ENCODE measurements at regions not wholly inside any gene's neighbourhood (a gene's known extent, or its start where the extent isn't known, plus 50 kb on each side); places are given as distances from the start of the nearest gene placed in this dataset.

DNA sequence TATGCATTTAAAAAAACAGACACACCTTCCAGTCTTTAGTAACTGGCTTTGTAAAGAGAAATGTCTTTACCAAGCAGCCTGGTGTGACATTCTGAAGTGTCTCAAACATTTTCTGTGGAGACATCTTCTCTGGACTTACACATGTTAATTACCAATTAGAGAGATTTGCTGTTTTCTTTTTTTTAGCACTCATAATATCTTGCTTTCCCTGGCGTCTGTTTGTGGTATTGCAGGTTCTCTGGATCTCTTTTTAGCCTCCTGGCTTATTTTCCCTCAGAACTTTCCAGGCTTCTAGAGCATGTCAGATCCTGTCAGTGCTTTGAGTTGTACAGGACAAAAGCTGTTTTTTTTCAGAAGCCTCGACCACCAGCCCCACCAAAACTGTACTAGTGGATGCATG, 92.5 kb downstream of the MSX2 start:
- Mint-ChIP-seq H3K36me3 (ENCODE audit: low read depth) (peaks cover 7% of the 10 kb centered on the region), H3K4me3 (ENCODE audit: unreplicated experiment) (no peak overlapping the region), H3K27me3 (ENCODE audit: low read depth) (no peaks in the 10 kb centered on the region), H3K27ac (ENCODE audit: unreplicated experiment) (no peak overlapping the region), H3K9me3 (ENCODE audit: low read depth) (peaks cover 14% of the 10 kb centered on the region), H3K4me1 (ENCODE audit: low read depth) (peaks cover 12% of the 10 kb centered on the region)
- TF ChIP-seq, protein P1, sequence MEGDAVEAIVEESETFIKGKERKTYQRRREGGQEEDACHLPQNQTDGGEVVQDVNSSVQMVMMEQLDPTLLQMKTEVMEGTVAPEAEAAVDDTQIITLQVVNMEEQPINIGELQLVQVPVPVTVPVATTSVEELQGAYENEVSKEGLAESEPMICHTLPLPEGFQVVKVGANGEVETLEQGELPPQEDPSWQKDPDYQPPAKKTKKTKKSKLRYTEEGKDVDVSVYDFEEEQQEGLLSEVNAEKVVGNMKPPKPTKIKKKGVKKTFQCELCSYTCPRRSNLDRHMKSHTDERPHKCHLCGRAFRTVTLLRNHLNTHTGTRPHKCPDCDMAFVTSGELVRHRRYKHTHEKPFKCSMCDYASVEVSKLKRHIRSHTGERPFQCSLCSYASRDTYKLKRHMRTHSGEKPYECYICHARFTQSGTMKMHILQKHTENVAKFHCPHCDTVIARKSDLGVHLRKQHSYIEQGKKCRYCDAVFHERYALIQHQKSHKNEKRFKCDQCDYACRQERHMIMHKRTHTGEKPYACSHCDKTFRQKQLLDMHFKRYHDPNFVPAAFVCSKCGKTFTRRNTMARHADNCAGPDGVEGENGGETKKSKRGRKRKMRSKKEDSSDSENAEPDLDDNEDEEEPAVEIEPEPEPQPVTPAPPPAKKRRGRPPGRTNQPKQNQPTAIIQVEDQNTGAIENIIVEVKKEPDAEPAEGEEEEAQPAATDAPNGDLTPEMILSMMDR (IDR thresholded peaks at IDR 0.05) = peak; percentile 61
- DNase-seq (ENCODE audit: low spot score) = no peak

DNA sequence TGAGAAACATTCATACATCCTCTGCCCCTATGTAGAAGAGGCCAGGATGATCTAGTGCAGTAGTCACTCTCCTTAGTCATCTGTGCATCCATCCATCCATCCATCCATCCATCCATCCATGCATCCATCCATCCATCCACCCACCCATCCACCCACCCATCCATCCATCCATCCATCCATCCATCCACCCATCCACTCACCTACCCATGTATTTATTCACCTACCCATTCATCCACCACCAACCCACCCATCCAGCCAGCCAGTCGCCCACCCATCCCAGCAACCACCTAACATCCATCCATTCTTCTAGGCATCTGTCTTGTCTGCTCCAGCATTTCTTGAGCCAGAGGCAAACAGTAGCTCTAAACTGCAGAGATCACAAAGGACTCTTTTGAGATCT, 87.1 kb downstream of the MSX2 start:
- no peaks in the 10 kb centered on the region for H3K27me3 Mint-ChIP-seq (ENCODE audit: low read depth)
- DNase-seq (ENCODE audit: low spot score) = no peak
- no peak overlapping the region for H3K4me3 Mint-ChIP-seq (ENCODE audit: unreplicated experiment)
- H3K36me3 Mint-ChIP-seq (ENCODE audit: low read depth) = peaks cover 7% of the 10 kb centered on the region
- no peak overlapping the region for H3K27ac Mint-ChIP-seq (ENCODE audit: unreplicated experiment)
- H3K9me3 Mint-ChIP-seq (ENCODE audit: low read depth) = peaks cover 8% of the 10 kb centered on the region
- peaks cover 4% of the 10 kb centered on the region for H3K4me1 Mint-ChIP-seq (ENCODE audit: low read depth)
- TF ChIP-seq, protein P1 (IDR thresholded peaks at IDR 0.05) = no peak

DNA sequence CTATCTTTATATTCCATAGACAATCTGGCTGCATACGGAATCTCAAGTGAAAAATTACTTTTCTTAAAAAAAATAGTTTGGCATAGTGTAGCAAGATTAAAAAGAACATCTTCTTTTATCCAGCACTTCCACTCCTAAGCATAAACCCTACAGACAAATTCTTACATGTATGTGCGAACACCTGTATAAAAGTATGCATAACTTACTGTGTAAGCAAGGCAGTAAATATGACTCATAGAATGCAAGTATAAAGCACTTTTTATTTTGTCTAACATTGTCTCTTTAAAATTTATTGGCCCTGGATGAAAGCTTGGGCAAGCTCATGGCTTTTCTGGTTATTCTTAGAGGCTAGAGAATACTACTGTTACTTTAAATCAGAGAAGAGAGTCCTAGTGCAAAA, 86.4 kb downstream of the MSX2 start:
- Mint-ChIP-seq H3K36me3 (ENCODE audit: low read depth) (peaks cover 2% of the 10 kb centered on the region), H3K4me3 (ENCODE audit: unreplicated experiment) (no peak overlapping the region), H3K27me3 (ENCODE audit: low read depth) (no peaks in the 10 kb centered on the region), H3K9me3 (ENCODE audit: low read depth) (peaks cover 3% of the 10 kb centered on the region), H3K4me1 (ENCODE audit: low read depth) (peaks cover 4% of the 10 kb centered on the region), H3K27ac (ENCODE audit: unreplicated experiment) (no peak overlapping the region)
- no peak for DNase-seq (ENCODE audit: low spot score)
- TF ChIP-seq, protein P1 (IDR thresholded peaks at IDR 0.05) = no peak

DNA sequence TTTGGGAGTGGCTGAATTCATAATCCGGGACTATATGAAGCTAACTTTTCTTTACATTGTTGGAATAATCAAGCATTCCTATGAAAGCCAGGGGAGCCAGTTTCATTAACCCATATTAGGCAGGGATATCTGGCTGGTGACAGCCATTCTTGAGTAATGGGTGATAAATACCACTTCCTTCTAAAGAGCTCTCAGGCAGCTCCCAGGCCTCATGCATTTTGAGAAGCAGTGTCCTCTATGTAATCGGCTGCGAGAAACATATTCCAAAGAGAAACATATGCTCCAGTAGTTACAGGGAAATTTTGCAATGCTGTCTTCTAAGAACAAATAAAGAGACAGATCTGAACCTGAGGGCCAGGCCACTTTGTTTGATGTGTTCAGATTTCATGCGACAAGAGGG, 83.1 kb downstream of the MSX2 start:
- H3K4me1 Mint-ChIP-seq (ENCODE audit: low read depth) = peaks cover 4% of the 10 kb centered on the region
- no peaks in the 10 kb centered on the region for H3K36me3 Mint-ChIP-seq (ENCODE audit: low read depth)
- H3K27me3 Mint-ChIP-seq (ENCODE audit: low read depth) = no peaks in the 10 kb centered on the region
- no peak overlapping the region for H3K27ac Mint-ChIP-seq (ENCODE audit: unreplicated experiment)
- no peak for DNase-seq (ENCODE audit: low spot score)
- peaks cover 7% of the 10 kb centered on the region for H3K9me3 Mint-ChIP-seq (ENCODE audit: low read depth)
- no peak overlapping the region for H3K4me3 Mint-ChIP-seq (ENCODE audit: unreplicated experiment)
- TF ChIP-seq, protein P1 (IDR thresholded peaks at IDR 0.05) = no peak

DNA sequence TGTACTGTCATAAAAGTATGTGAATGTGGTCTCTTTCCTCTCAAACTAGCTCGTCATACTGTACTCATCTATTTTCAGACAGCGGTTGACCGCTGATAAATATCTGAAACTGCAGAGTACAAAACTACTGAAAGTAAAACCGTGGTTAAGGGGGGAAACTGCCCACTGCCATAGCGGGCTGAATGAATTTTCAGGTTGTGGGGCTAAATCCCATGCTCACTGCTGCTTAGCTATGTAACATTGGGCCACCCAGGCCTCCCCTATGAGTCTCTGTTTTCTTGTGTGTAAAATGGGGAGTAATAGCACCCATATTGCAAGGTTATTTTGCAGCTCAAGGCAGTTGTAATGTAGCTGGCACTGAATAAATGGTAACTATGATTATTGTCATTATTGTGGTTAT, 82.3 kb downstream of the MSX2 start:
- no peak for DNase-seq (ENCODE audit: low spot score)
- Mint-ChIP-seq H3K9me3 (ENCODE audit: low read depth) (peaks cover 7% of the 10 kb centered on the region), H3K4me3 (ENCODE audit: unreplicated experiment) (no peak overlapping the region), H3K27ac (ENCODE audit: unreplicated experiment) (no peak overlapping the region), H3K27me3 (ENCODE audit: low read depth) (no peaks in the 10 kb centered on the region), H3K36me3 (ENCODE audit: low read depth) (no peaks in the 10 kb centered on the region), H3K4me1 (ENCODE audit: low read depth) (peaks cover 4% of the 10 kb centered on the region)
- TF ChIP-seq, protein P1 (IDR thresholded peaks at IDR 0.05) = no peak
